Inferior parietal cortex (tissue), 1 donor: ENCODE measurements at regions not wholly inside any gene's neighbourhood (a gene's known extent, or its start where the extent isn't known, plus 50 kb on each side); places are given as distances from the start of the nearest gene placed in this dataset.
"Not testable (repeated sequence)": the region's sequence is repeated elsewhere in the genome, so short reads cannot be mapped to it uniquely, and the experiment has no call there.

Experiments
- DNase-seq: peaks from one replicate; pipeline ENCODE4 v3.0.0-alpha.2; 2016; ENCODE audit errors: extremely low spot score

DNA sequence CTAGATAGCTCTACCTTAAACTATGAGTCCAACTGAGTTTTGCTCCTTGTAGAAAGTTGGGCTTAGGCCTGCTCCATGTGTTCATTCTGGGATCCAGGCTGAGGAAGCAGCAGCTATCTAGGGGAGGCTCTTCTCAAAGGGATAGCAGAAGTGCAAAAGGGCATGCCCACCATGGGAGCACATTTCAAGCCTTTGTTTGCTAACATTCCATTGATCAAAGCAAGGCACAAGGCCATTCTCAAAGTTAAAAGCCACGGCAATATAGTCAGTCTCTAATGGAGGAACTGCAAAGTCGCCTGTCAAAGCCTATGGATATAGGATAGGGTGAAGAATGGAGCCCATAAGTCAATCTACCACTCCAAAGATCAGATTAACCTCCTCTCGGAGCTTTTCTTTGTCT, 488.1 kb upstream of the ARX start:
- no peak for DNase-seq

DNA sequence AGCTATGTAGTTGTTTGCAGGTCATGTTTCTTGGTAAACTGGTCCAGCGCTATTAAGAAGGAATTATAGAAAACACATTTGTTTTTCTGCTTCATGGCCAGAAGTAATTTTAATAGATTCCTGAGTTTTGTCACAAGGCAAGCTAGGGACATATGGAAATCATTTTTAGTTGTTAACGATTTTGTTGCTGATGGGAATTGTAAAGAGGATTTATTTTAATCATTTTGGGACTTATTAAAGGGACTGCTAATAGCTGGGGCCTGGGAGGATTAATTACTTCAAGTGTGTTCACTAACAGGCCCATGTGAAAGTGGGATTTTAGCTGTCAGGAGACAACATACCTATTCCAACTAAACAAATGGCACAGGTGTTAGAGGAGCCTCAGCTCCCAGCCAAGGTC, 492.0 kb upstream of the ARX start:
- DNase-seq, result no peak

DNA sequence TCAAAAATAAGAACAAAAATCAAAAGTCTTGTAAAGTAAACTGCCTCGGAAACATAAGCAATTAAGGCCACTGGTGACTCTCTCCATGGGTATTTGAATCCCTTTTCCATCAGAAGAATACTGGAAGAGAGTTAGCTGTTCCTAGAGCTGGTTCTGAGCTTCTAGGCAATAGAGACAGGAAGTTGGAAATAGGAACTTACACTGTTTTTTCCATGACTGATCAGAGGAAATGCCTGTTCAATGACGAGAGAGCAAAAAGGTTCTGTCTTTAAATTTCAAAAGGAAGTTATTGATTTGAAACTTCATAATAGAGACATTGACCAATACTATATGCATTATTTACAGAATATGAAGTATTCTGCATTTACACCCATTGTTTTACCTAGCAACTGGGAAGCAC, 503.5 kb upstream of the ARX start:
- DNase-seq, result no peak

DNA sequence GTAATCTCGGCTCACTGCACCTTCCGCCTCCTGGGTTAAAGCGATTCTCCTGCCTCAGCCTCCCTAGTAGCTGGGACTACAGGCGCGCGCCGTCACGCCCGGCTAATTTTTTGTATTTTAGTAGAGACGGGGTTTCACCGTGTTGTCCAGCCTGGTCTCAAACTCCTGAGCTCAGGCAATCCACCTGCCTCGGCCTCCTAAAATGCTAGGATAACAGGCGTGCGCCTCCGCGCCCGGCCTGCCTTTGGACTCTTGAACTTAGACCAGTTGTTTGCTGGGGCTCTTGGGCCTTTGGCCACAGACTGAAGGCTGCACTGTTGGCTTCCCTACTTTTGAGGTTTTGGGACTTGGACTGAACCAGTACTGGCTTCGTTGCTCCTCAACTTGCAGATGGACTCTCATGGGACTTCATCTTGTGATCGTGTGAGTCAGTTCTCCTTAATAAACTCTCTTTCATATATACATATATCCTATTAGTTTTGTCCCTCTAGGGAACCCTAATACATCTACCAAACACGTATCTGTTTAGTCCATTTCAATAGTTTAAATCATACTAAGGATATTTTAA, 506.8 kb upstream of the ARX start:
- not testable (repeated sequence) for DNase-seq

DNA sequence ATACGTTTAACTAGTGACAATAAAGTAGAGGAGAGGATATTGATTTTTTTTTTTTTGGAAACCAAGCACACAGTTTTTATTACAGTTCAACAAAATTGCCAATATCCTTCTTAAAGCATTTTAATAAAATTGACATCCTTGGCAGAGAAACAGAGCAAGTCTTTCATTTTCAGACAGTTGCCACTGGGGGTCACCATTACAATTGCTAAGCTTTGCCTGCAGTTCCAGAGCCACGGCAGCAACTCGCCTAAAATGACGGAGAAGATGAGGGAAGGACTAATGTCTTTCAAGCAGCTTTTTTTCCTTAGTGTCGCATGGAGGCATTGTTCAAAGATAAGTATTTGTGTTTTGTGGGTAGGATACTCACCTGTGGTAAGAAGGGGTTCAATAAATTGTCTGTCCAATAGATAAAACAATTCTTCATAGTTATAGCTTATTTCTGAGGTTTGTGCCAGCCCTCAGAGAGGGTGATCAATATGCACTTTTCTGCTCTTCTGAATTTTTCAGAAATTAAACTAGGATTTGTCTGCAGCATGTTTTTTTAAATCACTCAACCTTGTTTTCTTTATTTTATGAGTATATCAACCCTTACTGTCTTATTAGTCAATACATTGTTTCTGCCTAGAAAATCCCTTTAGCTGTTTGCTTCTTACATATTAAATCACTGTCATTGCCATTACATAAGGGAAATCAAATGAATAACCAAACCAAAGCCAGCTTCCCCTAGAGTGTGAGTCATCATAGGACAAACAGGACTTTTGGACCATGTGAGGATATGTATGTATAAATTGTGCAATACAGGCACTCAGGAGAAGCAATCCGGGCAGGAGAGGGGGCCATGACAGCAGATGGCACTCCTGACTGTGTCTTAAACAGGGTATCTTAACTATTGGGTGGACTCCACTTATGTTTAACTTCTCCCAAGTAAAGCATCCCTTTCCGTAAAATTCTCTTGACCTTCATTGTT, 508.1 kb upstream of the ARX start:
- DNase-seq, result peak; percentile 39

DNA sequence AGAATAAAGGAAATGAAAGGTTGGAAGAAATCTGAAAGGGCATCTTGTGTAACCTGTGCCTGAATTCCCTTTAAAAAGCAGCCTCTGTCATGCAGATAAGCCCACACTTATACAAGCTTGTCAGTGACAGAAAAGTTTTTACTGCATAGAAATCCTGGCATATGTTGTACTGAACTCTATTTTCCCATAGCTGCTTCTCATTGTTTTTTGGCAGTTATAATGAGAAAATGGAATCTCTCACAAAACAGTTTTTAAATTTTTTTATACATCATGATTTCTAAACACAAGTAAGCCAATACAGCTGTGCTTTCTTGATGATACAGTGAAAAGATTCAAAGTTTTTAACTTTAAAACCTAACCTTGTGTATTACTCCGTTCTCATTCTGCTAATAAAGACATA, 511.4 kb upstream of the ARX start:
- no peak for DNase-seq

DNA sequence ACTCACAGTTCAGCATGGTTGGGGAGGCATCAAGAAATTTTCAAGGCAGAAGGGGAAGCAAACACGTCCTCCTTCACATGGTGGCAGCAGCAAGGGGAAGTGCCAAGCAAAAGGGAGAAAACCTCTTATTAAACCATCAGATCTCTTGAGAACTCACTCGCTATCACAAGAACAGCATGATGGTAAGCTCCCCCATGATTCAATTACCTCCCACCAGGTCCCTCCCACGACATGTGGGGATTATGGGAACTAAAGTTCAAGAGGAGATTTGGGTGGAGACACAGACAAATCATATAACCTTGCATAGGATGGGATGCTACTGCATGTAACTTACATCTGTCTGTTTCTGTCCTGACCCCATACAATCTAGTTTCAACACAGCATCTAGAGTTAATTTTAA, 511.8 kb upstream of the ARX start:
- DNase-seq, result no peak

DNA sequence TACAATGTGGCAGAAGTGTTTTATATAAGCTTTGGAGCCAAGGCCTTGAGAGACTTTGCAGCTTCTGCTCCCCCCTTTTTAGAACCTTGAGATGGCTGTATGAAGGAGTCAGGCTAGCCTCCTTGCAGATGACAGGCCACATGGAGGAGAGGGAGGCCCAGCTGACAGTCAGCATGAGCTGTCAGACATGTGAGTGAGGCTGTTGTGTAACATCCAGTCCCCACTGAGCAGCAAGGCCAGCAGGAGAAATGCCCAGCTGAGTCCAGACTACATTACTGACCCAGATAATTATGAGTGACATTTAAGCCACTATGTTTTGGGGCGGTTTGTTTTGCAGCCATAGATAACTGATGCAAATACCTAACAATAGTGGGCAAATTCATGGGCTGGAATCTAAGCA, 515.3 kb upstream of the ARX start:
- no peak for DNase-seq

DNA sequence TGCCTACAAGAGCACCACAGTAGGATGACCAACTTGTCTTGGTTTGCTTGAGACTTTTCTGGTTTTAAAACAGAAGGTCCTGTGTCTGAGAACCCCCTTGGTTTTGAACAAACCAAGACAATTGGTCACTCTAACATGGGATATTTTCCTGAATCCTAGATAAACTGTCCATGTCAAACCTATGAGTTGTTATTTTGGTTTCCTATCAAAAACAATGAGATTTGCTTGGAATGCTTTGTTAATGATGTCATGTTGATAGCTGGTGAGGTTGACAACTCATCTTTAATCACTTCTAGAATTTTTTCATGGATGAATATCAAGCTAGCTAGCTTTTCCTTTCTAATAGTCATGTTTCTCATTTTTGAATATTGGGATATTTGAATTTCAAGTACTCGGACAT, 518.3 kb upstream of the ARX start:
- DNase-seq, result no peak

DNA sequence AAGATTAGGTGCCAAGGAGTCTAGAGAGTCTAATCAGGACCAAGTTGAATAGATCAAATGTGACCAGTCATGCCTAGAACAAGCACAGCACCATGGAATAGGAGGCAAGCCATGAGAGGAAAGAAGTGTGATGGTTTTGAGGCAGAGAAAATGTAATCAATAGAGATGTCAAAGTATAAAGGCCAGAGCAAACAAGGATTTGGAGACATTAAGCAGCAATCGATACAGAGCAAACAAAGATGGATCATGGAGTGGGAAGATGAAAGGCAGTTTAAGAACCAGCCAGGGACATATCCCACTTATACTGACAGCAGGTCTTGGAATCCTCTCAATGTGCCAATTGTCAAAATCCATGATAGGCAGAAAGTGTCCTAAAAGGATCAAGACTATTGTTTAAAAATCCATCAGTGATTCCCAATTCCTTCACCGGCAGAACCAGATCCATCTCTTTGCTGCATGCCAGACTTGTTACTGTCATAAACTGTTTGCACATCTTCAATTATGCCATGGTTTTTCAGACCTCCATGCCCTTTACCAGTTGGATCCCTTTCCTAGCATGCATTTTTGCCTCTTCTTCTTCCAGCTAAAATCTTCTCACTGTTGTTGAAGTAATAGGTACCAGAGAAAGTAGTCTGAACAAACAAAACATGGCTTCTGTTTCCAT, 520.7 kb upstream of the ARX start:
- no peak for DNase-seq

DNA sequence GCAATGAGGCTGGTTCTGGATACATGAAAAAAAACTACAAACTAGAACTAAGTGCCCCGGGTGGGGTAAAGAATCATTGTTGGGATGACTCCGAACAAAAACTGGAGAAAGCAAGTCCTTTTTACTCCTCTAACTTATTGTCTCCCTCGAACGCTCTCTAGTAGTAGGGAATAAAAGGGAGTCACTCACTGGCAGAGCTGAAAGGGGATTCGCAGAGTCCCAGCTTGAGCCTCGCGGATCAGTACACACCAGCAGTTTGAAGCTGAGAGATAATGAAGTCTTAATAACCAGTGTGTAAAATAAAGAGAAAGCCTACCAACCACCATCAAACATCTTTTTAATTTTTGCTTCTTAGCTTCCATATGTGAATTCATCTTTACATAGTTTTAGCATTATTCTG, 521.9 kb upstream of the ARX start:
- no peak for DNase-seq

DNA sequence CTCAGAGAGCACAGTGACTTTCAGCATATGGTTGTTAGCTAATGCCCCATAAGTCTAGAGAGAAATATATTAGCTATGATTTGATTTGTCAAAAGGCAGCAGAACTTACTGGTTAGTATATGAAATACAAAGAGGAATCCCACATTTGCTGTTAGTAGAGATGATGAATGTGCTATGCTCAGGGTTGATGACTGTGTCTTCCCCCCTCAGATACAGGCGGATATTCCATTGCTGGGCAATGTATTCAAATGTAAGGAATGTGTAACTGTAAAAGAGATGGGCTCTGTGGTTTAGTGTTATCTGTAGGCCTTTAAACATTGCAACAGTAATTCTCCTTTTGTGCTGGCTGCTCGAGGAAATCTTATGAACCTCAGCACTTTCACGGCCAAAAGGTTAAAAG, 528.9 kb upstream of the ARX start:
- DNase-seq, result no peak

DNA sequence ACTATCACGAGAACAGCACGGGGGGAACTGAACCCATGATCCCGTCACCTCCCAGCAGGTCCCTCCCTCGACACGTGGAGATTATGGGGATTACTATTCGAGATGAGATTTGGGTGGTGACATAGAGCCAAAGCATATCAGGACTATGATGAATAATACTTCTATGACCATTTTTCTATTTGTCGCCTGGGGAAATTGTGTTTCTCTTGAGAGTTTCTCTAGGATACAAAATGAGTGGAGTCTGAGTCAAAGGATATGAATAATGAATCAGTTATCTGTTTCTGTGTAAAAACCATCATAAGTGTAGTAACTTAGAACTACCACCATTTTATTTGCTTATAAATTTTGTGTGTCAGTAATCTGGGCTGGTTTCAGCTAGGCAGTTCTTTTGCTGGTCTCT, 533.0 kb upstream of the ARX start:
- no peak for DNase-seq

DNA sequence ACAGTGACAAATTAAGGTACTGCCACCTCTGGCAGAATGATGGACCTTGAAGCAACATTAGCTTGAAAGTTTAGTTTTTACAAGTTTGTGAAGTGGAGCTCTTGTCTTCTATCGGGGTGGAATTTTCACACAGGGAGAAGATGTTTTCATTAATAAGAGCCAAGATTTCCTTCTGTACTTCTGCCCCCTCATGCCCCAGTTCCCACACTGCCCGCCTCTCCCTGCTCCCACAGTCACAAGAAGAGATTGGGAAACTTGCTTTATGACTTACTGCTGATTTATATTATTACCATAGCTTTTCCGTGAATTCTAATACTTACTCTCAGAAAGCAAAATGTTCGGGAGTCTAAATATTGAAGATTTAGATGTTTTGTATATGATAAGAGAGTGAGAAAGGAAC, 539.8 kb upstream of the ARX start:
- no peak for DNase-seq

DNA sequence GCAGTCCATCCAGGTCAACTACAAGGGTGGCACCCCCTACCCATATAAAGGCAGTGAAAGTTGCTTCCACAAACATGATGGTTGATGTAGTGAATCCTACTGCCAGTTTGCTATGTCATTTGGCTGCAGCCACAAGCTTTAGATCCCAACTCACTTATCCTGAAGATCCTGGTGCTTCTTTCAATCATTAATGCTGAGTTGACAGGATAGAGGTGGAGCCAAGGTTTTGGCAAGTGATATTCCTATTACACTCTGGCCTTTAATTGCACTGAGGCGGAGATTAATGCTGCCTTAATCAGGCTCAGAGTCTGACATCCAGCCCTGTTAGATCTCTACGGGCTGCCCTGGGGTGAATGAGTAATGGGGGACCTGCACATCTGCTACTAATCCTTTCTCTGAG, 542.4 kb upstream of the ARX start:
- no peak for DNase-seq

DNA sequence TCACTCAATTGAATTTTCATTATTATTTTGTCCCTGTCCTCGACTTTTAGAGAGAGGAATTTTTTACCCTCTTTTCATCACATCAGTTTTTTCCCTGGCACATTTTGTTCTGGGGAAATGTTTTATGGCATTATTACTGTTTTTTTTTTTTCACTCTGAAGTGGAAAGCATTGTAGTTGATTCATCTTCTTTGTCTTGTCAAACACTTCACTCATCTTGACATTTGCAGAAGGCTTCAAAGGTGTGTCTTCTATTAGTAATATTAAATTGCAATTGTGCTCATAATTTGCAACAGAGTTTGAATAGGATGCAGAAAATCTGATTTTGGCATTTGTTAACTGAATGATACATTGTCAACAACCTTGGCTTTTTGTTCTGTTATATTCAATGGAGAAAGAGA, 545.4 kb upstream of the ARX start:
- no peak for DNase-seq

DNA sequence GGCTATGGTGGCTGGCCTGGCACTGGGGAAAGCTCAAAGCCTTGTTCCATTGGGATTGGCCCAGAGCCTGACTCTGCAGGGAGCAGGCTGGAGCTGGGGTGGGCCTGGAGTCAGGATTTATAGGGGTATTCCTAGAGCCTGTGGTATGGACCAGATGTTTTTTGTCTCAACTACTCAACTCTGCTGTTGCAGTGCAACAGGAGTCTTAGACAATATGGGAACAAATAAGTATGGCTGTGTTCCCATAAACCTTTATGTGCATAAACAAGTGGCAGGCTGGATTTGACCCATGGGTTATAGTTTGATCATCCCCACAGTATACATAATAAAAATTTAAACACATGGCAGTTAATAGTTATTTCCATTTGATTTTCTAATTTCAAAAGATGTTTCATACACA, 557.9 kb upstream of the ARX start:
- DNase-seq, result no peak

DNA sequence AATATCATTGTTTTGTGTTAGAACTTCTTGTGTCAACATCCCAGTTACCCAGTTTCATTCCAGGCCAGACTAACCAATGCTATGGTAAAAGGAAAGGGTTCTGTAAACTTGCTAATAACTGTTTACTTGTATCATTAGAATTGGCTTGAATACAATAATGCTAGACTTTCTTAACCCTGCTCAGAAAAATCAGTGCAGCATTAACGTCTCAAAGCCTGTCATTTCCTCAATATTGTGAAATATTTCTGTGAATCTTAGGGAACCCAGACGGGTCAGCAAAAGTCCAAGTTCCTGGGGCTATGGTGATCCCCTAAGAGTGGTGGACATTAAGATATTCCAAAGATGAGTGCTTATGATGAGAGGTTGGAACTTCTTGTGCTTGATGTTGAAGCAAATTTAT, 541.2 kb upstream of the MAGEB18 start:
- no peak for DNase-seq

DNA sequence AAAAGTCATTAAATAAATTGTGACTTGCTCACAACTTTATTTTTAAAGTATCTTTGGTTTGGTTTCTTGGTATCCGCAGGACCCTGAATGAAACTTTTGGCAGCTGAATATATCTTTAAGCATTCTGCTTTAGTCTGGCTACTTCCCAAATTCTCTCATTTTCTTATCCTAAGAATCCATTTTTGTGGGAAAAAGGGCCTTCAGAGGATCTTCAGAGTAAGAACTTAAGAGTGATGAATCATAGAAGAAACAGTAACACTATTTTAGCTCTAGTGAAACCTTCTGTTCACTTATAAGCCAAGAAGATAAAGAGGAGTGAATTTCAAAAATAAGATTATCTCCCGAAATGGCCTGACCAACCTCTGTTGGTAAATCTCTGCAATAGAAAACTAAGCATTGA, 540.6 kb upstream of the MAGEB18 start:
- no peak for DNase-seq

DNA sequence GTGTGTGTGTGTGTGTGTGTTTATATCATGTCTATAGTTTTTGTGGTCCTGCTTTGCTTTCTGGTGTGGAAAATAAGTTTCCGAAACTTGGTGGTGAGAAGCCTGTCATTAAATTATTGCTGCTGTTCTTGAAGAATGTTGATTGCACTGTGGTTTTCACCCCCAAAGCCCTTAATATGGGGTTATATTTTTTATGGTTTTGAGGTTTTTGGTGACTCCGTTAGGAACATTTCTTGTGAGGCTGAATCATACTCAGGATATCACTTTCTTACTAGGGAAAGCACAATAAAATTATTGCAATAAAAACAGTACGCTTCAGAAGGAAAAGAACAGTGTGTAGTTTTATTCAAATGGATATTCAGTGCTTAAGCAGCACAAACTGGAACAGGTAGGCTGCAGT, 539.1 kb upstream of the MAGEB18 start:
- DNase-seq, result no peak

DNA sequence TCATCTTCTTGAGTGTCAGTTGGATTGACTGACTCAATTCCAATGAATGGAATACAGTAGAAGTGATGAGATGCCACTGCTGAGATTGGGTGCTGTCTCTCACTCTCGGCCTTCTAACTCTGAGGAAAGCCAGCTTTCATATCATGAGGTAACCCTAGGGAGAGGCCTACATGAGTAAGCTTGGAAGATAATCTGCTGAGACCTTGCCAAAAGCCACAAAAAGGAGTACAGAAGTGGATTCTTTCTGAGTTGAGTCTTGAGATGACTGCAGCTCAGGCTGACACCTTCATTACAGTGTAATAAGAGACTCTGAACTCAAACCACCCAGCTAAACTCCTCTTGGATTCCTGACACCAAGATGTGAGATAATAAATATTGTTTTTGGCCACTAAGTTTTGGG, 537.4 kb upstream of the MAGEB18 start:
- no peak for DNase-seq

DNA sequence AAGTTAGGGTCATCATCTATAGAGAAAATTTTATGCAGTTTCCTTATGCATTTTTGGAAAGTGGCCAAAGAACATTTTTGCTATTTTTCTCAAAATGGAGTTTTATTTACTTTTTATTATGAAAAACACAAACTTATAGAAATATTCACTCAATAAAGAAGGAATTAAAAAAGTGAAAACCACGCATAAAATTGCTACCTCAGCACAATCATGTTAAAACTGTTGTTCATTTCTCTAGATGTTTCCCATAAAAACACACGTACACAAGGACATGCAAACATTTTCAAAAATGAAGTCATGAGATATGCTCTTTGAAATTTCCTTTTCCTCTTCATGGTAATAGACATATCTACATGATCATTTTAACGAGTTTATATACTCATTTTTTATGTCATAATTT, 536.8 kb upstream of the MAGEB18 start:
- DNase-seq, result no peak

DNA sequence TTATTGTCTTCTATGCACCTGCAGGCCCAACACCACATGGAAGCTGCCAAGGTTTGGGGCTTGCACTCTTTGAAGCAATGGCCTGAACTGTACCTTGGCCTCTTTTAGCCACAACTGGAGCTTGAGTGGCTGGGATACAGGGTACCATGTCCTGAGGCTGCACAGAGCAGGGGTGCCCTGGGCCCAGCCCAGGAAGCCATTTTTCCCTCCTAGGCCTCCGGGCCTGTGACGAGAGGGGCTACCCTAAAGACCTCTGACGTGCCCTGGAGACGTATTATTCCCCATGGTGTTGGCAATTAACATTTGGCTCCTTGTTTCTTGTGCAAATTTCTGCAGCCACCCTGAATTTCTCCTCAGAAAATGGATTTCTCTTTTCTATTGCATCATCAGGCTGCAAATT, 519.9 kb upstream of the MAGEB18 start:
- DNase-seq, result no peak
